ENCODE measurements at regions not wholly inside any gene's neighbourhood (a gene's known extent, or its start where the extent isn't known, plus 50 kb on each side); places are given as distances from the start of the nearest gene placed in this dataset.
A peak's percentile ranks its signal among the peaks of the same experiment; 100 is the strongest.

- no peaks in the 10 kb centered on the region for H3K27me3 ChIP-seq
- intact Hi-C loops (cut with DNase I): no loop called here
- TF ChIP-seq CTCF (IDR thresholded peaks at IDR 0.05): no peak
- H3K4me3 ChIP-seq: no peak overlapping the region
- H3K27ac ChIP-seq: peak overlapping the region in 1 of 2 donors; percentile 94
- H3K9me3 ChIP-seq: no peaks in the 10 kb centered on the region
- no peaks in the 10 kb centered on the region for H3K36me3 ChIP-seq
- no peak for ATAC-seq
- H3K4me1 ChIP-seq: peaks cover 0 to 50% of the 10 kb centered on the region in 2 donors
- no peak for DNase-seq
Observed at GRCh38 chr7:112882511-112882910, 92.3 kb upstream of the TMEM168 start.

- no peak for TF ChIP-seq CTCF (IDR thresholded peaks at IDR 0.05)
- Histone ChIP-seq H3K27me3 (no peaks in the 10 kb centered on the region), H3K4me3 (no peak overlapping the region), H3K9me3 (no peaks in the 10 kb centered on the region), H3K36me3 (no peaks in the 10 kb centered on the region), H3K27ac (peak overlapping the region in 1 of 2 donors; percentile 94), H3K4me1 (peaks cover 0 to 55% of the 10 kb centered on the region in 2 donors)
- intact Hi-C loops (cut with DNase I): no loop called here
- DNase-seq (peak in 1 of 4 donors; percentile 69), ATAC-seq (no peak)
Observed at GRCh38 chr7:112882022-112882421, 91.8 kb upstream of the TMEM168 start.

- intact Hi-C loops (cut with DNase I): no loop called here
- H3K27me3 ChIP-seq: no peaks in the 10 kb centered on the region
- peaks cover 0 to 56% of the 10 kb centered on the region in 2 donors for H3K4me1 ChIP-seq
- H3K36me3 ChIP-seq: no peaks in the 10 kb centered on the region
- peak overlapping the region in 1 of 2 donors; percentile 94 for H3K27ac ChIP-seq
- TF ChIP-seq CTCF (IDR thresholded peaks at IDR 0.05): no peak
- H3K9me3 ChIP-seq: no peaks in the 10 kb centered on the region
- DNase-seq: no peak
- no peak for ATAC-seq
- no peak overlapping the region for H3K4me3 ChIP-seq
Observed at GRCh38 chr7:112880818-112881418, 90.7 kb upstream of the TMEM168 start.

- Histone ChIP-seq H3K27ac (peak overlapping the region in 1 of 2 donors; percentile 87), H3K9me3 (no peaks in the 10 kb centered on the region), H3K36me3 (no peaks in the 10 kb centered on the region), H3K4me1 (peaks cover 0 to 50% of the 10 kb centered on the region in 2 donors), H3K4me3 (no peak overlapping the region), H3K27me3 (no peaks in the 10 kb centered on the region)
- intact Hi-C loops (cut with DNase I): no loop called here
- DNase-seq (no peak), ATAC-seq (no peak)
- no peak for TF ChIP-seq CTCF (IDR thresholded peaks at IDR 0.05)
Observed at GRCh38 chr7:112877691-112878460, 87.7 kb upstream of the TMEM168 start.

- DNase-seq: no peak
- peak overlapping the region in 1 of 2 donors; percentile 87 for H3K27ac ChIP-seq
- H3K4me1 ChIP-seq: peaks cover 0 to 40% of the 10 kb centered on the region in 2 donors
- no peaks in the 10 kb centered on the region for H3K36me3 ChIP-seq
- no peaks in the 10 kb centered on the region for H3K9me3 ChIP-seq
- H3K27me3 ChIP-seq: no peaks in the 10 kb centered on the region
- no peak for TF ChIP-seq CTCF (IDR thresholded peaks at IDR 0.05)
- intact Hi-C loops (cut with DNase I): no loop called here
- no peak overlapping the region for H3K4me3 ChIP-seq
- ATAC-seq: peak; percentile 54
Observed at GRCh38 chr7:112876877-112877276, 86.7 kb upstream of the TMEM168 start.
